ENCODE measurements at regions not wholly inside any gene's neighbourhood (a gene's known extent, or its start where the extent isn't known, plus 50 kb on each side); places are given as distances from the start of the nearest gene placed in this dataset.
"Not testable (repeated sequence)": the region's sequence is repeated elsewhere in the genome, so short reads cannot be mapped to it uniquely, and the experiment has no call there.

- TF ChIP-seq CTCF (IDR thresholded peaks at IDR 0.05): no peak
- Histone ChIP-seq H3K27ac (no peak overlapping the region), H3K4me1 (no peaks in the 10 kb centered on the region), H3K36me3 (no peaks in the 10 kb centered on the region), H3K27me3 (no peaks in the 10 kb centered on the region), H3K4me3 (no peak overlapping the region), H3K9me3 (no peaks in the 10 kb centered on the region)
- no peak for ATAC-seq (ENCODE audit: low FRiP score in 2 of 2)
- 89 to 92% methylated on average over 2 of the region's 2 CpGs for WGBS, 2 donors
- no peak for DNase-seq
Observed at GRCh38 chr5:176754376-176754973, 55.9 kb upstream of the UNC5A start.

GRCh38 chr5:176755593-176755992 lies 54.8 kb upstream of the UNC5A start:
- H3K27me3 ChIP-seq; ATAC-seq (ENCODE audit: low FRiP score in 2 of 2); H3K4me3 ChIP-seq; H3K27ac ChIP-seq; H3K9me3 ChIP-seq; H3K36me3 ChIP-seq; H3K4me1 ChIP-seq: not testable (repeated sequence)
- peak in 1 of 2 donors; percentile 3 for DNase-seq
- WGBS, 2 donors: 74 to 90% methylated on average over 6 of the region's 6 CpGs

GRCh38 chr5:176757569-176757968 lies 52.8 kb upstream of the UNC5A start:
- not testable (repeated sequence) for DNase-seq; H3K27me3 ChIP-seq; H3K27ac ChIP-seq; H3K4me1 ChIP-seq; H3K36me3 ChIP-seq; H3K9me3 ChIP-seq; H3K4me3 ChIP-seq; ATAC-seq (ENCODE audit: low FRiP score in 2 of 2)
